Natural killer cell treated with Interleukin-12 subunit alpha and Interleukin-12 subunit beta and Interleukin-15 and Interleukin-18, amount 100 ng/mL, for 72 hours (primary cell): ENCODE measurements at regions not wholly inside any gene's neighbourhood (a gene's known extent, or its start where the extent isn't known, plus 50 kb on each side); places are given as distances from the start of the nearest gene placed in this dataset.

Experiments
- ATAC-seq, 2 donors: fragments of 150-1000 bp; cut with Tn5 transposase in 1 of 2; sonication (Bioruptor Pico), chemical (Tn5 transposase) in 1 of 2; 2 replicates each; pipeline ENCODE4 v1.10.0; 2021
- DNase-seq: peaks from one replicate; pipeline ENCODE4 v3.0.0; 2022; ENCODE audit warnings: low spot score
- H3K27ac Mint-ChIP-seq, 2 donors: 1 replicate in 1 of 2; 2 replicates in 1 of 2; pipeline ENCODE4 v1.8.0; 2022; ENCODE audit warnings: mixed read lengths in 2 of 2, mild to moderate bottlenecking in 1 of 2, moderate library complexity in 1 of 2
- H3K27me3 Mint-ChIP-seq, 2 donors: 1 replicate in 1 of 2; 2 replicates in 1 of 2; pipeline ENCODE4 v1.8.0; 2022; ENCODE audit warnings: mixed read lengths in 2 of 2
- H3K36me3 Mint-ChIP-seq: one replicate; pipeline ENCODE4 v1.8.0; 2022; ENCODE audit warnings: mixed read lengths
- H3K4me1 Mint-ChIP-seq, 2 donors: 1 replicate in 1 of 2; 2 replicates in 1 of 2; pipeline ENCODE4 v1.8.0; 2022; ENCODE audit warnings: low read depth in 2 of 2, mixed read lengths in 2 of 2, mild to moderate bottlenecking in 1 of 2
- H3K4me3 Mint-ChIP-seq: one replicate; pipeline ENCODE4 v1.8.0; 2022; ENCODE audit warnings: mixed read lengths
- H3K9me3 Mint-ChIP-seq: 2 replicates; pipeline ENCODE4 v1.8.0; 2022; ENCODE audit warnings: mixed read lengths

- Mint-ChIP-seq H3K9me3 (peaks cover 6% of the 10 kb centered on the region), H3K4me1 (no peaks in the 10 kb centered on the region), H3K27ac (no peak overlapping the region), H3K36me3 (peaks cover 14% of the 10 kb centered on the region), H3K4me3 (no peak overlapping the region), H3K27me3 (peaks cover 7 to 24% of the 10 kb centered on the region in 2 donors)
- DNase-seq (no peak), ATAC-seq (no peak)
Measured at GRCh38 chr3:17795280-17795679, 52.8 kb upstream of the TBC1D5 start.

- Mint-ChIP-seq H3K27ac (no peak overlapping the region), H3K27me3 (peaks cover 9 to 20% of the 10 kb centered on the region in 2 donors), H3K4me1 (no peaks in the 10 kb centered on the region), H3K36me3 (peaks cover 21% of the 10 kb centered on the region), H3K9me3 (peaks cover 6% of the 10 kb centered on the region), H3K4me3 (no peak overlapping the region)
- ATAC-seq, result peak in 1 of 2 donors; percentile 33
- DNase-seq, result no peak
Measured at GRCh38 chr3:17793542-17794195, 51.2 kb upstream of the TBC1D5 start.
